Activated CD4-positive, alpha-beta T cell treated with anti-CD3 and anti-CD28 coated beads, Interleukin-2, amount 50 U/mL, for 4 hours (primary cell): ENCODE measurements at regions not wholly inside any gene's neighbourhood (a gene's known extent, or its start where the extent isn't known, plus 50 kb on each side); places are given as distances from the start of the nearest gene placed in this dataset.

ENCODE experiments used
- DNase-seq, 2 experiments: peaks; one replicate each; pipeline ENCODE4 v3.0.0-alpha.2; 2020

DNA sequence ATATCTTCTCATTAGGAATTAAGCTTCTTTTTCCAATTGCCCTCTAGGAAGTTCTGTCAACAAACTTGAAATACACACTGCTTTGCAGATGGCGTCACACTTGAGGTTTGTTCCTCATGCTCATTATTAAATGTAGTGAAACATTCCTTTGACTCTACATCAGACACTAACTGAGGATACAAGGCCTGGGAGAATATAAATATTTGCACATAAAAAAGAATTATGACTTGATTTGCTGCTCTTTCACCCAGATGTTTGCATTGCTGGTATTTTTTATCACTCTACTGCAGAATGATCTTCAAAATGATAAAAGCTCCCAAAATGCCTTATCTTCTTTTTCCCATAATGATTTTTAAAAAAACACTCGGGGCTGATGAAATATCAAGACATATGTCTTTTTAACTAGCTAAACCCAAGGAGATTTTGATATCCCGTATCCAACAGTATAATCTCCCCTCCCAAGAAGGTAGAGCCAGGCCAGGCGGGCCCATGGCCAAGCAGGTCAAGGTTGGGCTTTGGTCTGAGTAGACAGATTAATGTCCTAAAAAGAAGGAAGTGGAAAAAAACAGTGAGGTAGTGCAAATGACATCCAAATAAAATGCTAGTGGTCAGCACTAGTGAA is 264.6 kb downstream of the HHIPL2 start:
- no peak for DNase-seq

DNA sequence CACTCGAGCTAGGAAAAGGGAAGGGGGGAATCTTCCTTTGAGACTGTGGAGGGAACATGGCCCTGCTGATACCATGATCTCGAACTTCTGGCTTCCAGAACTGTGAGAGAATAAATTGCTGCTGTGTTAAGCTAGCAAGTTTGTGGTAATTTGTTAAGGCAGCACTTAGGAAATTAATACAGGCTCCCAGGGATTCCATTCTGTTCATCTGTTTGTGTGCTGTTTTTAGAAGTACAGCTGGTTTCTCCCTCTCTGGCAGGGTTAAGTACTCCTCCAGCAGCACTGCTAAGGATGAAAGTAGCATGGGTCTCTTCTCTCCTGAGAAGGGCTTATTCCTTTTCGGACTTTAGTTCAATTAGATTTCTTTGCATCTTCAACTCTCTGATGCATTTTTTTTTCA is 268.3 kb downstream of the HHIPL2 start:
- DNase-seq: no peak

DNA sequence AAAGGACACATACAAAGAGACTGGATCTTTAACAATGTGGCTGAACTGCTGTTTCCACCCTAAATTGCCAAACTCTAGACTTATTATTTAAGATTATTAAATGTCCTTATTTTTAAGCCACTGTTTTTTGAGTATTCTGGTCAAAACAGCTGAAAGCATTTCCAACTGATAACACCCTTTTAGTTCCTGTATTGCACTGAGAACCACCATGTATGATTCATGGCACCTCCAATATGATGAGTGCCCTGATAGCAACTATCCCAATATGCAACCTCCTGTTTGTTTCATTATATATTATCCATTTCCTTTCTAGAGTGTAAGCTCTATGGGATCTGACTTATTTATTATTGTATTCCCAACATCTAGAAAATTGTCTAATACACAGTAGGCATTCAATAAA is 269.4 kb downstream of the HHIPL2 start:
- DNase-seq: no peak

DNA sequence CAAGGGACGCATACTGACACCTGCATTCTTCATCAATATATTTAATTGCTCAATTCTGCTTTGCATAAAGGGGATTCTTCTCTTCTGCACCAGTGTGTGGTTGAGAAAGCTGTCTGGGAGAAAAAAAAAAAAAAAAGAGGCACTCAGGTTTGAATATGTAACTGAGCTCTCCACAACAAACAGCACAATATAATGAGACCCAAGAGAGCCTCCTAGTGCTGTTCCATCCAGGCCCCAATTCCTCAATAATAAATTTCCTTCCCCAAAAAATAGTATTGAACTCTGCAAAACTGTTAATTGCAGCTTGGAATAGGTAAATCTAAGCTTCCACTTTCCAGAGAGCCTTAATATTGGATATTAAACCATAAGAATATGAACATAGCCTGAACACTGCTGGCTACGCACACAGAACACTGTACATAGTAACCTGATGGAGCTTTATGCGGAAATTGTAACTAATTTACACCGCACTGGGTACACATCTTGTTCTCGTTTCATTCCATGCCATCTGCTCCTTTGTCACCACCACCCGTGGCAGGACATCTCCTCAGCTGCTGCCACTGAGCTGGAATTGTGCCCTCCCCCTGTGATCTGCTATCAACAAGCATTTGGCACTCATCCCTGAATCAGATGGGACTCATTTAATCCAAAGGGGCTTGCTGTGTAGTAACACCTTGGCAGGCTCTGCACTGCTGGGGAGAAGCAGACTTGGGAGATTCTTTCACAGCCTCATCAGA is 272.0 kb downstream of the HHIPL2 start:
- DNase-seq: no peak

DNA sequence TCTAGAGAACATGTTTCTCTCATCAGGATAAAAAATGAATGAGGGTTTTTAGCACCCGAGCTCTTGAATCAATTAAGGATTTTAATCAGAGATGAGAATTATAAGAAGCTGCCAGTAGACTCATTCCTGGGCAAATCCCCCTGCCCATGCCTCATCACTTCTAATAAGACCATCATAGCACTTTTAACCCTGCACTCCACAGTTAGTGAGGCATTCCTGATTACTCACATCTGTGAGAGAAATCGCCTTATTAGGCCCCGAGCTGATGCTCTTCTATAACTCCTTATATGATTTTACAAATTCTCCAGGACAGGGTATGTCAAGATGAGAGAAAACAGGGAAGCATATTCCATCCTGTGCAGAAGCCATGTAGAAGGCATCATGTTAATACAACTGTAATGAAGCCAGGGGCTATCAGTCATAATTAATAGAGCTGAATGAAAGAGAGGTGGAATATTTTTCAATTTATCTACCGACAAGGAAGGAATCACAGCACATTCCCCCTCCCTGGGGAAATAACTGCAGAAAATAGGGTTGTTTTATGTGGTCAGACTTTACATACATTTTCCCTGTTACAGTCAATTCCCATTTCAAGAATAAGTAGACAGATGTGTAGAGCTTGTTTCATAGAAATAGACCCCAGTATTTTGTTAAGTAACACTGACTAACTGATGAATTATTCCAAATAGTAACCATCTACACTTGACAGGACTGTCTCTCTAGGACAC is 272.7 kb downstream of the HHIPL2 start:
- no peak for DNase-seq

DNA sequence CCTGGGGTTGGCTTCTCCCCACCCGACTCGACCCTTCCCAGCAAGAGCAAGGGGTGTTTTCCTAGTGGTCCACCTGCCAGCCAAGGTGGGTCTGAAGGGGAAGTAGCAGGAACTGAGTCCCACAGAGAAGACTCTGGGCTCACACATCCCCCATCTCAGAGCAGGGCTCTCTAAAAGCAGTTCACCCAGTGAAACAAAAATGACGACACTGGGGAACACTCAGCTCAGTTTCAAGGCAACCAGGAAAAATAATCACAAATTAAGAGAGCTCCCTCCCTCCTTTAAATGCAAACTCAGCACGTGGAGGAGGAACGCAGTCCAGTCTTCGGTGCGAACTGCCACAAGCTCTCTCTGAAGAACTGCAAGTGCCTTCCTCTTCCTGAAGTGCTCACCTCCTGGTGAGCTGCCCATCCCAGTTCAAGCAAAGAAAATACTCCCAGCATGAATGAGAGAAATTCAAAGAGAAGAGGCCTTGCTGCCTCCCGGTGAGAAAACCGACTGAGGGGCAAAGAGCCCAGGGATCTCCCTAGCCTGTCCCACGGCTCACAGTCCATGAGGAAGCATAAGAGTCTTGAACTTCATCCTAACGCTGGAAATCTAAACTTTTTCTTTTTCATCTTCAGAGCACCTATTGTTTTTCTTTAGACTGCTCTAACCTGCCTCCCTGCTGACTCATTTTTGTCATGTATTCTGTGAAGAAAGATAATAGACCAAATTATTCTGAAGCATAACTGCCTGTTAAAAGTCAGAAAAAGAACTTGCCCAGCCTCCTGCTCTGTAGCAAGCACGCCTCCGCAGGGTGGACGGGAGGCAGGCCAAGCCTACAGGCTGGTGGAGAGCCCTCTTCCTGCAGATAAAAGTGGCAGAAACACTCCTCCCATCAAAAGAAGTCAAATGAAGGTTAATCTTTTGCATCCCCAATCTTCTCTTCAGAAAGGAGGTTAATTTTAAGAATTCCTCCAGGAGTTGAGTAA is 281.4 kb downstream of the HHIPL2 start:
- DNase-seq: no peak

DNA sequence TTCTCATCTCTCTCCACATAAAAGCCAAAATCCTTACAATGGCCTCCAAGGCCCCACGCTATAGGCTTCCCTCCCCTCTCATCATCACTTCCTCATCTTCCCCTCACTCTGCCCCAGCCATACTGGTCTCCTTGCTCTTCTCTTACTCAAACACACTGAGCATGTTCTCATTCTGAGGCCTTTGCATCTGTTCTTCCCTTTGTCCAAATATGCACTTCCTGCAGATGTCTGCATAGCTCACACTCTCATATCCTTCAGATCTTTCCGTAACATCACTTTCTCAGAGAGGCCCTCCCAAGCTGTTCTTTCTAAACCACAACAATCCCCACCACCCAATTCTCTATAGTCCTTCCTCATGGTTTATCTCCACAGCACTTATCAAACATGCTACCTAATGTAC is 284.1 kb downstream of the HHIPL2 start:
- no peak for DNase-seq

DNA sequence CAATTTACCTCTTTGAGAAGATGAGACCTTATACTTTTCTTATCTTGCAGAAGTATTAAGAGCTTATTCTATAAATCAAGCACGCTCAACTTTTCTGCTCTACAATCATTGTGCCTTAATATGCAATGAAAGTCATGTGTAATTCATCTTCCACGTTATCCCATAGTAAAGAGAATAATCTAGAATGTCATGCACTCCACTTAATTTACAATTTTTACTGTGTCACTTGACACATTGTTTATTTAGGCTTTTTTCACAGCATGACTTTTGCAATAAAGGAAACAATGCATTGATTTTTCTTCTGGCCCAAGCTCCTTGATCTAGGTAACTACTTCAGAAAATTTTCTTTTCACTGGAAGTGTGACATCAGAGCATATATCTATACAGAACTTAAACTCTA is 290.9 kb downstream of the HHIPL2 start:
- no peak for DNase-seq

DNA sequence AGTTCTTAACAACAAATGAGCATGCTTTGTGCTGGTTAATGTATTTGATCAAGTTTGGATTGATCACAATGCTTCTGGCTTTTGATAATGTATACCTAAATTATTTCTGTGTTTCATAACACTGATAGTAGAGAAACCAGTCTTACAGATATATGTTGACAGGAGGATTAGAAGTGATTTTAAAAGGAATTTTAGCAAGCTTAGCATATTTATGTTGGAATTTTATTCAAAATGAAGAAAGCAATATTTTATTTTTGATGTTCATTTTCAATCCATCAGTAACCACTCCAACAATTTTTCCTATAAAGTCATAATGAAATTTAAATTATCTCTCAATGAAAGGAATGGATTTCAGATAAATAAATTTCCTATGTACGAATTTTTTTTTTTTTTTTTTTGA is 291.8 kb downstream of the HHIPL2 start:
- no peak for DNase-seq

DNA sequence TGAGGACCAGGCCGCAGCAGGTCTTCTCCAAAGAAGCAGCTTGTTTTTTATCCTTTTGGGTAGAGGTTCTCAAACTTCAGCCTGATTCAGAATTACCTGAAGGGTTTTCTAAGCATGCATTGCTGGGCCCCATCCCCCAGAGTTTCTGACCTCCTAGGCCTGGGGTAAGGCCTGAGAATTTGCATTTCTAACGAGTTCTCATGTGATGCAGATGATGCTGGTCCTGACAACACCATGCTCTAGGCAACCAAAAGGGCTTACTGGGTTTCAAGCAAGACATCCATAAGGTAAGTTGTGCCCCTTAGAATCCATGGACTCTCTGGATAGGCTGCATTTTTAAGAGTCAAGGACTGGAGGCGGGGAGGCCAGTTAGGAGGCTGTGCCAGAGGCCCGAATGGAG is 295.1 kb downstream of the HHIPL2 start:
- no peak for DNase-seq

DNA sequence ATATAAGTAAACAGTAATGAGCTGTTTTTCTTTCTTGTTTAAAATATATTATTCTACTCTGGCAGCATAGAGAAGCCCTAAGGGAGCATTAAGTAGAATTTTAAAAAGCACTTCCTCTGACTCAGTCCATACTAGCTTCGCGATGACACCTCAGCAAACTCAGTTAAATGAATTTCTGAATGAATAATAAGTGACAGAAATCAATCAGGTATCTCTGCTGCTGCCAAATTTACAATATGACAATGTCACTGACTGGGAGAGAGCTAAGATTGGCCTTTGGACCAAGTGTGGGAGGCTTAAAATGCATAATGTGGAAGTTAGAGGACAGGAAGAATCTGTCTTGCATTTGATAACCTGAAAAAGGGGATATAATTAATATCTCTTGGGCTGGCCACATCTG is 296.1 kb downstream of the HHIPL2 start:
- no peak for DNase-seq

DNA sequence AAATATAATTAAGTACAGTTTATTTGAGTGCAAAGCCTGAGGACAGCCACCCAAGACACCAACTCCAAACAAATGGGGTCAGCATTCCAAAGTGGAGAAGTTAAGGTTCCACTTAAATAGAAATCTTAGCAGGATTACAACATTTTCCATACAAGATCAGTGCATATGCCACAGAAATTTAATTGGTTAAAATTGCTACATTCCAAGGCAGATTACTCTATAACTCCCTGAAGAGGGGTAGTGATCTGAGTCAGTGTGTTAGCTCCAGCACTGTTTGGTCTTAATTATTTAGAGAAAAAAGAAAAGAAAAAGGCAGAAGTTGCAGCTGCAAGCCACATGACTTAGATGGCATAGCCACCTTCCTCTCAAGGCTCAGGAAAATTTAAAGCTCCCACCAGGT is 297.5 kb downstream of the HHIPL2 start:
- no peak for DNase-seq

DNA sequence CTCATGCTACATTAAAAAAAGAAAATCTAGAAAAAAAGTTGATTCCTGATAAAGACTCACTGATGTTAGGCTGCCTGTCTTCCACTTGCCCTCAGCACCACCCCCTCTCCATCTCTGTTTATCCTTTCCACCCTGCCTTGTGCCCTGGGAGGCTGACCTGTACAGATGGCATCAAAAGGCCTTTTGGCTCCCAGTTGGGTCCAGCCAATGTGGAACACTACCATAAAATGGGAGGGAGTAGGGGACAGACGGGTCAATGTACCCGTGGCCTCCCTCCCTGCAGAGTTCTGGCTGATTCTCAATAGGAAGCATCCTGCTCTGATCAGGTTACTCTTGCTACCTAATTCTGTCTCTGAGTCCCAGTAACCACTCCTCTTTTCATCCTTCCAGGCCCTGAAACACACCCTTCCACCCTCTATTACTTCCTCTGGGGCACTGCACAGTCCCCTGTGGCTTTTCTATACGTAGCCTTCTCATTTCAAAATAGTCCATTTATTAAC is 300.0 kb downstream of the HHIPL2 start:
- DNase-seq: no peak

DNA sequence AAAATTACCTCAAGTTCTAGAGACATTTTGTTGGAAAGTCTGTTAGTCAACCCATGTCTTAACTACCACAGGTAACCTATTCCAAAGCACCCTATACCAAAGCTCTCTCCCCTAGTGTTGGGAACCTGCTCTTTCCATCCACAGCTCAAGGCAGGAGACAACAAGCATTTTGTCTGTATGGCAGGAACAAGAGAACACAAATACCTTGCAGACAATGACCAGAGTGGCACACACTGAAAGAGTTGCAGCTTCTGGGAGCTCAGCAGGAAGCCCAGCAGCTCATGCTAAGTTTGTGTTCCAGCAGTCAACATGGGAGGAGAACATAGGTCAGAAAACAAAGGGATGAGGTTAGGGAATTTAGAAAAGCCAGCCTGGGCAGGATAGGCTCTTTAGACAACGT is 300.8 kb downstream of the HHIPL2 start:
- DNase-seq: no peak

DNA sequence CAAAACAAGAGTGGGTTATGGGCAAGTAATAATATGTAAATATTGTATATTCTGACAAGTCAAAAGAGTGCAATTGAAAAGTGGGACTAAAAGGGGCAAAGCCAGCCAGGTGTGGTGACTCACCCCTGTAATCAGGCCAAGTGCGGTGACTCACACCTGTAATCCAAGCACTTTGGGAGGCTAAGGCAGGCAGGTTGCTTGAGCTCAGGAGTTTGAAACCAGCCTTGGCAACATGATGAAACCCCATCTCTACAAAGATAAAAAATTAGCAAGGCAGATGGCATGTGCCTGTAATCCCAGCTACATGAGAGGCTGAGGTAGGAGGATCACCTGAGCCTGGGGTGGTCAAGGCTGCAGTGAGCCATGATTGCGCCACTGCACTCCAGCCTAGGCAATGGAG is 304.0 kb downstream of the HHIPL2 start:
- DNase-seq: no peak

DNA sequence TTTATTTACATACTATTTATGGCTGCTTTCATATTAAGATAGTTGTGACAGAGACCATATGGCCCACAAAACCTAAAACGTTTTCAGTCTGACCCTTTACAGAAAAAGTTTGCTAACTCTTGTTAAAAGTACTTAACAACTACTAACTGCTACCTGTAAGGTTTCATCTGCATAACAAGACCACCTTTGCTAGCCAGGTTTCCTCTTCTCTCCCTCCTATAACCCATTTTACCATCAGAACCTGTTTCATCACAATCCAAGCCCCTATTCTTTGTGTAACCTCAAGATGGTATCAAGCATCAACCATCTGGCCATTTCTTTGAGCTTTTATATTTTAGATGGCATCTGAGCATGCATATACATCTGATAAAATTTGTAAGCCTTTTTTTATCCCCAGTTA is 305.4 kb downstream of the HHIPL2 start:
- DNase-seq: no peak

DNA sequence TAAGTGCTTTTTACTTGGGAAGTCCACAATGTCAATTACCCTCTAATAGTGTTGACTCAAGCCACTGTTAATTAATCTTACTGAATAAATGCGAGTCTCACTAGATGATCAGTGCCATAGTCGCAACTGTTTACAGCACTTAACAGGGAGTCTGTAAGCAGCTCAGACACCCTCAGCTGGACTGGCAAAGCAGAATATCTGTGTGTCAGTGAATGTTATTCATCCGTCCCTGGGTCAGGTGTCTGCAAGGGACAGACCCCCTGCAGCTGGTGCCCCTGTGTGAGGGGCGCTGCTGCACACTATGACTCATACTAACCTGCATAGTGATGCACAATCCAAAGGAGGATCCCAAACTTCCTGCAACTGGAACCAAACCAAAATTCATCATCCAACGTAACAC is 306.5 kb downstream of the HHIPL2 start:
- no peak for DNase-seq

DNA sequence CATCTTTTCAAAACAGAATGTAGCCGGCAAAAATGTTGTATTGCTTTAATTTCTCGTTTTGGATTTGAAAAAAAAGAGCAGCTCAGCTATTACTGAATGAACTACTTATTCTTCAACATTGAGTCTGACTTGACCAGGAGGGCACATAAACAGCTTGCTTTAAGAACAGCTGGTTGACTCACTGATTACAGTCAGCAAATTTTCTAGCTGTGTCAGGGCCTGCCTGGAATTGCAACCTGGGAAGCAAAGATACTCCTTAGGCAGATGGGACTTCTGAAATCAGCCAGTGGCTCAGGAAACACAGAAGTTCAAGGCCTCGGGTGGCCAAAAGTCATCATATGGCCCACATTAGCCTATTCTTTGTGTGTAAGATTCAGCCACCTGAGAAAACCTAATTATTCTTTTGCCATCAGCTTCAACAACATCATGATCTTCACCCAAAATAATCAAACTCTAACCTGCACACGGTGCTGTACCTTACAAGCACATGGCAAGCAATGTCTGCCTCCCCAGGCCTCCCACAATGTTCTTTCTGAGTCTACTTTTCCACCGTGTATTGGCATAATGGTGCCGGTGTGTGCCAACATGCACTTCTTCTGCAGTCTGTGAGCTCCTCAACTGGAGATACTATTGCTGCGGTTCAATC is 307.2 kb downstream of the HHIPL2 start:
- no peak for DNase-seq

DNA sequence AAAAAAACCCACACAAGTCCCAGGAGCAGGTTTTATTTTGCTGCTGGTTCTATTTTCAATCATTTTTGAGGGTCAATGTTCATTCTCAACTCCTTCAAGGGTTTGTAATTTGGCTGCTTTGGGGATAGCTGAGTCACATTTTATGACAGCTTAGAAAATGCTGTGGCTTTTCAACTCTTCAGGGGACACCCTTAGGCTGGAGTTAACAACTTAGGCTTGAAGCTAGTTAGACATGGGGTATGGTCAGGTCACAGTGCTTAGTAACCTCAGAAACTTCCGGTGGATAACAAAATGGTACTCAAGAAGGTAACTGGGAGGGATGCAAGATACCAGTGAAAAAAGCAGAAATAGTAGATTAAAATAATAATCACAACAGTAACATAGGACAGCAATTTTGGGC is 308.8 kb downstream of the HHIPL2 start:
- no peak for DNase-seq

DNA sequence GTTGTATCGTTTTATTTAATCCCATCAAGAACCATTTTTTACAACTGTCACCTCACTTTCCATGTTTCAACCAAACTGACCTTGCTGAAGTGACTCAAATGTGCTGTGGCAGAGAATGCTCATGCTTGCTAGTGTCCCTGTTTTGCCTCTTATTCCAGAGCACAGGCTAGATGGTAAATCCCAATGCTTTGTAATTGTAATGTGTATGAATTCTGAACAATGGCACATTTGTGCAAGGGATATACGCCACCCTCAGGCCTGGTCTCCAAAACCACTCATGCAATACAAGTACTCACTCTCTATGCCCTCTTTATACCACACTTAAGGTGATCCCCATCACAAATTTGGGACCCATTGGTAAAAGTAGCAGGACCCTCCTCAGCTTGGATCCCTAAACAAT is 313.6 kb downstream of the HHIPL2 start:
- no peak for DNase-seq

DNA sequence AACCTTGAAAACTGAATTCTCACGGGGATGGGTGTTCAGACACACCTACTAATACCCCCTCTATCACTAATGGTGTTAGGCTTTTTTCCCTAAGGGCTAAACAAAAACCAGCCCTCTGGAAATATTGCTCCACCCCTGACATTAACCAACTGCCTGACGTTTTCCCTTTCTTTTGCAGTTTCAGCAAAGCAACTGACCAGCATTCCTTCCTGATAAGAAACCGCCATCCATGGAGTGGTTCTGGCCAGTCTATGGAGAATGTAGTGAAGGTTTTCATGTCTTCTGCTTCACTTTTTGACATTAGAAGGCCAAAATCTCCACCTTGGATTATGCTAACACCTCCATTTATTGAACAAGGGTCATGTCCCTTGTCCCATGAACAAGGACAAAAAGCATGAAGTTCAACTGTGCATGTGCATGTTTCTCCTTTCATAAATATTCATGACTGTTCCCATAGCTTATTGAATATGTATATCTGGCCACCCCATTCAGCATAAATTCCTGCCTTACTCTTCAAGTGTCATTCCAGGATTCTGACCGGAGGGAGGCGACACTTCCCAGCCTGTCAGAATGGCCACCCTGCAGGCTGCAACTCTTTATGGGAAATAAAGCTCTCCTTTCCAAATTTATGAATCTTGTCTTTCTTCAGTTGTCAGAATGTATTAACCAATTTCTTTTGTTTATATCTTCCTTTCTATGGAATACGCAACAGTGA is 314.3 kb downstream of the HHIPL2 start:
- no peak for DNase-seq

DNA sequence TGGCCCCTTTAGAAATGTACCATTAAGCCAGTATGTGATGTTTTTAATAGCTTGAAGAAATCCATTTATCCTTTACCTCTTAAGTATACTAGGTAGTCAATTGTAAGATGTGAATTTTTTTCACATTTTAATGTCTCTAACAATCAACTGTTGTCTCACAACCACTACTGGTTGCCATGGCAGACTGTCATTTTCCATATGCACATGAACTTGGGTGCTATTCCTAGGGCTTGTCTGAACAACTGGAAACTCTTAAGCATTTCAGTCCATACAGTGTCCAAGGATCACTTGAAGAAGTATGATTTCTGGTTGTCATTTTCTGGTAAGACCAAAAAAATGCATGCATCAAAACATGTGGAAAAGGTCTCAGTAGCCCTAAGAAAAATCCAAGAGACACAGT is 315.1 kb downstream of the HHIPL2 start:
- no peak for DNase-seq
